HepG2 (cell line): ENCODE measurements at regions not wholly inside any gene's neighbourhood (a gene's known extent, or its start where the extent isn't known, plus 50 kb on each side); places are given as distances from the start of the nearest gene placed in this dataset.

Experiments
- HCFC1 ChIP-seq: fragments of 150-350 bp; IDR thresholded peaks from 2 replicates; pipeline ENCODE4 v1.6.1; 2014; ENCODE audit warnings: low read depth, low read length
- ZNF775 ChIP-seq: sonication (generic); formaldehyde crosslinking; IDR thresholded peaks from 2 replicates; pipeline ENCODE4 v1.4.0; 2020; ENCODE audit warnings: missing genetic modification reagents, mild to moderate bottlenecking, moderate library complexity, borderline replicate concordance
- ZNF777 ChIP-seq: sonication (generic); formaldehyde crosslinking; IDR thresholded peaks from 2 replicates; pipeline ENCODE4 v1.4.0; 2020; ENCODE audit warnings: missing genetic modification reagents
- ZNF878 ChIP-seq: sonication (generic); formaldehyde crosslinking; IDR thresholded peaks from 2 replicates; pipeline ENCODE4 v1.8.1; 2023; ENCODE audit warnings: mild to moderate bottlenecking, missing genetic modification reagents, moderate library complexity

- TF ChIP-seq HCFC1 (no peak), ZNF775 (CRISPR knock-in tag) (no peak), ZNF878 (no peak), ZNF777 (CRISPR knock-in tag) (no peak)
Observed at GRCh38 chr1:73106931-73107330, 824.6 kb upstream of the NEGR1 start.
